SK-N-SH treated with all-trans-retinoic acid at 6 μM for 48 hours (cell line): ENCODE measurements at regions not wholly inside any gene's neighbourhood (a gene's known extent, or its start where the extent isn't known, plus 50 kb on each side); places are given as distances from the start of the nearest gene placed in this dataset.

Experiments used
- ARNTL ChIP-seq: fragments of 450-650 bp; formaldehyde crosslinking; IDR thresholded peaks from 2 replicates; pipeline ENCODE4 v1.5.0; 2020; ENCODE audit warnings: low read depth, mild to moderate bottlenecking, moderate library complexity, borderline replicate concordance
- OSR1 ChIP-seq: fragments of 250-450 bp; sonication (Bioruptor Pico); IDR thresholded peaks from 2 replicates; pipeline ENCODE4 v1.8.0; 2022; ENCODE audit warnings: moderate library complexity, mild to moderate bottlenecking, inconsistent platforms
- PATZ1 ChIP-seq: fragments of 250-450 bp; sonication (Bioruptor Pico); IDR thresholded peaks from 2 replicates; pipeline ENCODE4 v1.8.0; 2020; ENCODE audit warnings: mild to moderate bottlenecking, moderate library complexity, borderline replicate concordance
- TSHZ2 ChIP-seq: fragments of 250-450 bp; sonication (Bioruptor Pico); IDR thresholded peaks from 2 replicates; pipeline ENCODE4 v1.5.0; 2020; ENCODE audit warnings: mild to moderate bottlenecking, moderate library complexity
- ZFP3 ChIP-seq: fragments of 250-450 bp; sonication (Bioruptor Pico); IDR thresholded peaks from 2 replicates; pipeline ENCODE4 v1.5.0; 2020; ENCODE audit warnings: mild to moderate bottlenecking, moderate library complexity
- ZFP30 ChIP-seq: fragments of 450-650 bp; formaldehyde crosslinking; IDR thresholded peaks from 2 replicates; pipeline ENCODE4 v1.5.0; 2022; ENCODE audit warnings: mild to moderate bottlenecking, moderate library complexity
- ZNF70 ChIP-seq: fragments of 450-650 bp; formaldehyde crosslinking; IDR thresholded peaks from 2 replicates; pipeline ENCODE4 v1.5.0; 2020; ENCODE audit warnings: mild to moderate bottlenecking, moderate library complexity
- ZNF8 ChIP-seq: fragments of 450-650 bp; formaldehyde crosslinking; IDR thresholded peaks from 2 replicates; pipeline ENCODE4 v1.5.0; 2020; ENCODE audit warnings: mild to moderate bottlenecking, moderate library complexity

GRCh38 chr10:124174071-124174566 is 80.7 kb upstream of the CHST15 start:
- no peak for TF ChIP-seq ZFP30 (CRISPR knock-in tag)
- no peak for TF ChIP-seq PATZ1 (CRISPR knock-in tag)
- TF ChIP-seq ZNF8 (CRISPR knock-in tag): no peak
- TF ChIP-seq ARNTL (CRISPR knock-in tag): no peak
- no peak for TF ChIP-seq OSR1 (CRISPR knock-in tag)
- TF ChIP-seq ZNF70 (CRISPR knock-in tag): no peak
- TF ChIP-seq TSHZ2 (CRISPR knock-in tag): no peak
- no peak for TF ChIP-seq ZFP3 (CRISPR knock-in tag)
